ENCODE measurements at regions not wholly inside any gene's neighbourhood (a gene's known extent, or its start where the extent isn't known, plus 50 kb on each side); places are given as distances from the start of the nearest gene placed in this dataset.

DNA sequence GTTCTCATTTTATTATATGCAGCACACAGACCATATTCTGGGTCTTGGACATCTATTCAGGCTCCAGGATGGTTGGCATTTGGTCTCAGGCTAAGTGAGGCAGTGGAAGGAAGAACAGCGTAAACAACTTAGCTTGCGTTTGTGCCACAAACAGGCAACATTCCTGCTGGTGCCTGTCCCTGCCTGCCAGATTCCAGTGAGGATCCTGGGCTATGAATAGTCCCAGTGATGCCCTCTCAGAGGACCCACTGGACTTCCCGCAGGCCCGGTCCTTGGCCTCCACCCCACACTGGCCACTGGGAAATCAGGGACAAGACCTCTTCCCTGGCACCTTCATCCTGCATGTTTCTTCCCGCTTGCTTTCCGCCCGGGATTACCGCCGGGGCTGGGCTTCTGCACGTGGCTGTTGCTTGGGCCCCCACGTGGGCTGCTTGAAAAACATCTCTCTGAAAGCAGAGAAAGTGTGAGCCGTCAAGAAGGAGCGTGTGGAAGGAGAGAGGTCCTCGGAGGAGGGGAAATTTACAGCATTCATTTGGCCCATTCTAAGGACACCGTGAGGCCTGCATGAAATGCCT is 145.1 kb upstream of the WNT4 start:
- ChIA-PET POLR2A (no interaction called here), CTCF (ENCODE audit: low intra/inter-chr PET ratio, low total read pairs) (no interaction called here)
- H3K9me3 ChIP-seq (ENCODE audit: low read length), result no peaks in the 10 kb centered on the region
- H2AFZ ChIP-seq (ENCODE audit: low read length), result no peak overlapping the region
- no peaks in the 10 kb centered on the region for H3K79me2 ChIP-seq (ENCODE audit: insufficient read depth, low read length)
- 39% methylated on average over 14 of the region's 15 CpGs for WGBS (ENCODE audit: low lambda C conversion rate)
- peaks cover 3 to 21% of the 10 kb centered on the region in 2 experiments; a peak in 4 of 5 replicates for H3K27me3 ChIP-seq (ENCODE audit: control insufficient read depth in 1 of 2, insufficient read depth in 2 of 2, low read length in 2 of 2)
- H3K4me2 ChIP-seq (ENCODE audit: low read depth, low read length), result no peak overlapping the region
- no peaks in the 10 kb centered on the region for H3K36me3 ChIP-seq (replicated peaks in 1 of 2; ENCODE audit: control insufficient read depth in 1 of 2, insufficient read depth in 2 of 2, low read length in 2 of 2)
- BruUV-seq (replicated peaks), result no TSS peak
- in situ Hi-C loops (cut with HindIII; ENCODE audit: extremely low pct_ligation_motif_present, low pct_unique_long_range_greater_than_20kb) (no loop called here), intact Hi-C loops (cut with micrococcal nuclease; ENCODE audit: unreplicated experiment) (no loop called here)
- H4K20me1 ChIP-seq (ENCODE audit: insufficient read depth, low read length), result no peaks in the 10 kb centered on the region
- H3K4me3 ChIP-seq (replicated peaks in 1 of 3; ENCODE audit: insufficient read depth in 1 of 3, low read depth in 2 of 3, low read length in 3 of 3), result no peak overlapping the region
- ATAC-seq, result no peak
- DNase-seq (ENCODE audit: low spot score), result no peak
- peaks cover 35% of the 10 kb centered on the region for H3K4me1 ChIP-seq (ENCODE audit: insufficient read depth, low read length)
- TF ChIP-seq FOXC1 (CRISPR knock-in tag; IDR thresholded peaks at IDR 0.05; ENCODE audit: borderline replicate concordance), result no peak
- TF ChIP-seq, protein P1, sequence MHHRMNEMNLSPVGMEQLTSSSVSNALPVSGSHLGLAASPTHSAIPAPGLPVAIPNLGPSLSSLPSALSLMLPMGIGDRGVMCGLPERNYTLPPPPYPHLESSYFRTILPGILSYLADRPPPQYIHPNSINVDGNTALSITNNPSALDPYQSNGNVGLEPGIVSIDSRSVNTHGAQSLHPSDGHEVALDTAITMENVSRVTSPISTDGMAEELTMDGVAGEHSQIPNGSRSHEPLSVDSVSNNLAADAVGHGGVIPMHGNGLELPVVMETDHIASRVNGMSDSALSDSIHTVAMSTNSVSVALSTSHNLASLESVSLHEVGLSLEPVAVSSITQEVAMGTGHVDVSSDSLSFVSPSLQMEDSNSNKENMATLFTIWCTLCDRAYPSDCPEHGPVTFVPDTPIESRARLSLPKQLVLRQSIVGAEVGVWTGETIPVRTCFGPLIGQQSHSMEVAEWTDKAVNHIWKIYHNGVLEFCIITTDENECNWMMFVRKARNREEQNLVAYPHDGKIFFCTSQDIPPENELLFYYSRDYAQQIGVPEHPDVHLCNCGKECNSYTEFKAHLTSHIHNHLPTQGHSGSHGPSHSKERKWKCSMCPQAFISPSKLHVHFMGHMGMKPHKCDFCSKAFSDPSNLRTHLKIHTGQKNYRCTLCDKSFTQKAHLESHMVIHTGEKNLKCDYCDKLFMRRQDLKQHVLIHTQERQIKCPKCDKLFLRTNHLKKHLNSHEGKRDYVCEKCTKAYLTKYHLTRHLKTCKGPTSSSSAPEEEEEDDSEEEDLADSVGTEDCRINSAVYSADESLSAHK (CRISPR knock-in tag; IDR thresholded peaks at IDR 0.05; ENCODE audit: borderline replicate concordance), result no peak
- no peak for TF ChIP-seq ZNF331 (CRISPR knock-in tag; IDR thresholded peaks at IDR 0.05)
- no peak for TF ChIP-seq ZBTB8A (CRISPR knock-in tag; IDR thresholded peaks at IDR 0.05; ENCODE audit: borderline replicate concordance, low read depth)
- no peak for TF ChIP-seq ZNF564 (CRISPR knock-in tag; IDR thresholded peaks at IDR 0.05)
- TF ChIP-seq, protein P2, sequence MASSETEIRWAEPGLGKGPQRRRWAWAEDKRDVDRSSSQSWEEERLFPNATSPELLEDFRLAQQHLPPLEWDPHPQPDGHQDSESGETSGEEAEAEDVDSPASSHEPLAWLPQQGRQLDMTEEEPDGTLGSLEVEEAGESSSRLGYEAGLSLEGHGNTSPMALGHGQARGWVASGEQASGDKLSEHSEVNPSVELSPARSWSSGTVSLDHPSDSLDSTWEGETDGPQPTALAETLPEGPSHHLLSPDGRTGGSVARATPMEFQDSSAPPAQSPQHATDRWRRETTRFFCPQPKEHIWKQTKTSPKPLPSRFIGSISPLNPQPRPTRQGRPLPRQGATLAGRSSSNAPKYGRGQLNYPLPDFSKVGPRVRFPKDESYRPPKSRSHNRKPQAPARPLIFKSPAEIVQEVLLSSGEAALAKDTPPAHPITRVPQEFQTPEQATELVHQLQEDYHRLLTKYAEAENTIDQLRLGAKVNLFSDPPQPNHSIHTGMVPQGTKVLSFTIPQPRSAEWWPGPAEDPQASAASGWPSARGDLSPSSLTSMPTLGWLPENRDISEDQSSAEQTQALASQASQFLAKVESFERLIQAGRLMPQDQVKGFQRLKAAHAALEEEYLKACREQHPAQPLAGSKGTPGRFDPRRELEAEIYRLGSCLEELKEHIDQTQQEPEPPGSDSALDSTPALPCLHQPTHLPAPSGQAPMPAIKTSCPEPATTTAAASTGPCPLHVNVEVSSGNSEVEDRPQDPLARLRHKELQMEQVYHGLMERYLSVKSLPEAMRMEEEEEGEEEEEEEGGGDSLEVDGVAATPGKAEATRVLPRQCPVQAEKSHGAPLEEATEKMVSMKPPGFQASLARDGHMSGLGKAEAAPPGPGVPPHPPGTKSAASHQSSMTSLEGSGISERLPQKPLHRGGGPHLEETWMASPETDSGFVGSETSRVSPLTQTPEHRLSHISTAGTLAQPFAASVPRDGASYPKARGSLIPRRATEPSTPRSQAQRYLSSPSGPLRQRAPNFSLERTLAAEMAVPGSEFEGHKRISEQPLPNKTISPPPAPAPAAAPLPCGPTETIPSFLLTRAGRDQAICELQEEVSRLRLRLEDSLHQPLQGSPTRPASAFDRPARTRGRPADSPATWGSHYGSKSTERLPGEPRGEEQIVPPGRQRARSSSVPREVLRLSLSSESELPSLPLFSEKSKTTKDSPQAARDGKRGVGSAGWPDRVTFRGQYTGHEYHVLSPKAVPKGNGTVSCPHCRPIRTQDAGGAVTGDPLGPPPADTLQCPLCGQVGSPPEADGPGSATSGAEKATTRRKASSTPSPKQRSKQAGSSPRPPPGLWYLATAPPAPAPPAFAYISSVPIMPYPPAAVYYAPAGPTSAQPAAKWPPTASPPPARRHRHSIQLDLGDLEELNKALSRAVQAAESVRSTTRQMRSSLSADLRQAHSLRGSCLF (CRISPR knock-in tag; IDR thresholded peaks at IDR 0.05; ENCODE audit: borderline replicate concordance), result no peak
- TF ChIP-seq ZBED4 (CRISPR knock-in tag; IDR thresholded peaks at IDR 0.05; ENCODE audit: borderline replicate concordance), result no peak
- TF ChIP-seq SKI (IDR thresholded peaks at IDR 0.05; ENCODE audit: partially characterized antibody), result no peak
- TF ChIP-seq ATF1 (CRISPR knock-in tag; IDR thresholded peaks at IDR 0.05), result no peak
- no peak for TF ChIP-seq ZNF816 (CRISPR knock-in tag; IDR thresholded peaks at IDR 0.05; ENCODE audit: borderline replicate concordance)
- TF ChIP-seq, protein P3, sequence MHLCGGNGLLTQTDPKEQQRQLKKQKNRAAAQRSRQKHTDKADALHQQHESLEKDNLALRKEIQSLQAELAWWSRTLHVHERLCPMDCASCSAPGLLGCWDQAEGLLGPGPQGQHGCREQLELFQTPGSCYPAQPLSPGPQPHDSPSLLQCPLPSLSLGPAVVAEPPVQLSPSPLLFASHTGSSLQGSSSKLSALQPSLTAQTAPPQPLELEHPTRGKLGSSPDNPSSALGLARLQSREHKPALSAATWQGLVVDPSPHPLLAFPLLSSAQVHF (CRISPR knock-in tag; IDR thresholded peaks at IDR 0.05), result no peak
- H3K9ac ChIP-seq (ENCODE audit: insufficient read depth, low read depth, low read length), result no peak overlapping the region
- H3K27ac ChIP-seq (ENCODE audit: extremely low read length, insufficient read depth, low read length), result no peak overlapping the region
- no peak for FAIRE-seq

Measured in HepG2 (cell line).